22Rv1 (cell line): ENCODE measurements at regions not wholly inside any gene's neighbourhood (a gene's known extent, or its start where the extent isn't known, plus 50 kb on each side); places are given as distances from the start of the nearest gene placed in this dataset.

ENCODE experiments used
- H3K27ac ChIP-seq: fragments of 450-650 bp; 2 replicates; pipeline ENCODE4 v1.5.1; 2017
- ZFX ChIP-seq: fragments of 450-650 bp; IDR thresholded peaks from 2 replicates; pipeline ENCODE4 v1.6.1; 2017; ENCODE audit warnings: antibody characterized with exemption, borderline replicate concordance
- TF ChIP-seq, protein P1 (sequence below): fragments of 450-650 bp; IDR thresholded peaks from 2 replicates; pipeline ENCODE4 v1.5.1; 2017; ENCODE audit warnings: mild to moderate bottlenecking

GRCh38 chr16:17617021-17617552 is 146.3 kb upstream of the XYLT1 start:
- no peak overlapping the region for H3K27ac ChIP-seq
- TF ChIP-seq ZFX, result no peak
- TF ChIP-seq, protein P1, sequence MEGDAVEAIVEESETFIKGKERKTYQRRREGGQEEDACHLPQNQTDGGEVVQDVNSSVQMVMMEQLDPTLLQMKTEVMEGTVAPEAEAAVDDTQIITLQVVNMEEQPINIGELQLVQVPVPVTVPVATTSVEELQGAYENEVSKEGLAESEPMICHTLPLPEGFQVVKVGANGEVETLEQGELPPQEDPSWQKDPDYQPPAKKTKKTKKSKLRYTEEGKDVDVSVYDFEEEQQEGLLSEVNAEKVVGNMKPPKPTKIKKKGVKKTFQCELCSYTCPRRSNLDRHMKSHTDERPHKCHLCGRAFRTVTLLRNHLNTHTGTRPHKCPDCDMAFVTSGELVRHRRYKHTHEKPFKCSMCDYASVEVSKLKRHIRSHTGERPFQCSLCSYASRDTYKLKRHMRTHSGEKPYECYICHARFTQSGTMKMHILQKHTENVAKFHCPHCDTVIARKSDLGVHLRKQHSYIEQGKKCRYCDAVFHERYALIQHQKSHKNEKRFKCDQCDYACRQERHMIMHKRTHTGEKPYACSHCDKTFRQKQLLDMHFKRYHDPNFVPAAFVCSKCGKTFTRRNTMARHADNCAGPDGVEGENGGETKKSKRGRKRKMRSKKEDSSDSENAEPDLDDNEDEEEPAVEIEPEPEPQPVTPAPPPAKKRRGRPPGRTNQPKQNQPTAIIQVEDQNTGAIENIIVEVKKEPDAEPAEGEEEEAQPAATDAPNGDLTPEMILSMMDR, result no peak

GRCh38 chr16:17612336-17612735 is 141.6 kb upstream of the XYLT1 start:
- TF ChIP-seq, protein P1, result no peak
- no peak for TF ChIP-seq ZFX
- H3K27ac ChIP-seq, result no peak overlapping the region

GRCh38 chr16:17607609-17608008 is 136.8 kb upstream of the XYLT1 start:
- TF ChIP-seq, protein P1, result no peak
- TF ChIP-seq ZFX, result no peak
- H3K27ac ChIP-seq, result no peak overlapping the region

GRCh38 chr16:17607075-17607509 is 136.3 kb upstream of the XYLT1 start:
- no peak overlapping the region for H3K27ac ChIP-seq
- TF ChIP-seq ZFX, result no peak
- TF ChIP-seq, protein P1, result no peak

DNA sequence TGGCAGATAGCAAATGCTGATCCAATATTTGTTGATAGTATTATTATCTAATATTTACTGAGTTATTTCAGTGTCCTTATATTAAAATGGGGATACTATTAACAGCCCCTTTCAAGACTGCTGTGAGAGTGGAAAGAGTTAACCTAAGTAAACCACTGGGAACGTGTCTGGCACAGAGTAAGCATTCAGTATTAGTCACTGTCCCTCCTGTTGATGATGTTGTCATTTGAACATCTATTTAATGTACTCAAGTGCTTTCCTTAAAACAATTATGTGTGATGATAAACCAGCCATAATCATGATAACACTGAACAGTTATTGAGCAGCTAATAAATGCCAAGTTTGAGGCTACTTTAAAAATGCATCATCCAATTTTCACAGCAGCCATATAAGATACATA is 135.7 kb upstream of the XYLT1 start:
- no peak overlapping the region for H3K27ac ChIP-seq
- TF ChIP-seq ZFX, result no peak
- TF ChIP-seq, protein P1, result no peak

DNA sequence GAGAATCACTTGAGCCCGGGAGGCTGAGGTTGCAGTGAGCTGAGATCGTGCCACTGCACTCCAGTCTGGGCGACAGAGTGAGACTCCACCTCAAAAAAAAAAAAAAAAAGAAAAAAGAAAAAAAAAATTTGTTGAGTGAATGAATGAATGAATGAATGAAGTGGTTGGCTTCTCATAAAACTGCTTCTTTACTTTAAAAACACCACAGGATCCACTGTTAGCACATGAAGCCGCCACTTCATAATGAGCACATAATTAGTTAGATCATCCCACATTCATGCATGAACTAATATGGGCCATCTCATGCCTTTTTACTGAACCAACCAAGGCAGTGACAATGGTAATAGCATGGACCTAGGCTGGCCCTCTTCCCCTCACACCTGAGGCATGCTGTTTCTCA is 135.0 kb upstream of the XYLT1 start:
- TF ChIP-seq, protein P1, result no peak
- TF ChIP-seq ZFX, result no peak
- no peak overlapping the region for H3K27ac ChIP-seq

- H3K27ac ChIP-seq, result no peak overlapping the region
- TF ChIP-seq, protein P1, result no peak
- TF ChIP-seq ZFX, result no peak
Measured at GRCh38 chr16:17603626-17604025, 132.9 kb upstream of the XYLT1 start.
